HG02938 (cell line): ENCODE measurements at regions not wholly inside any gene's neighbourhood (a gene's known extent, or its start where the extent isn't known, plus 50 kb on each side); places are given as distances from the start of the nearest gene placed in this dataset.

ENCODE experiments used
- ATAC-seq: cut with Tn5 transposase; IDR thresholded peaks from one replicate; pipeline ENCODE4 v1.9.1; 2021; ENCODE audit warnings: mild to moderate bottlenecking, moderate library complexity; ENCODE audit not compliant: unreplicated experiment

GRCh38 chr1:212221801-212222200, 63.4 kb upstream of the PPP2R5A start:
- no peak for ATAC-seq

- no peak for ATAC-seq
These were observed 61.1 kb upstream of the PPP2R5A start for GRCh38 chr1:212224102-212224501.

- ATAC-seq, result no peak
These were observed 59.8 kb upstream of the PPP2R5A start for GRCh38 chr1:212225416-212225815.

- no peak for ATAC-seq
These were observed 59.3 kb upstream of the PPP2R5A start for GRCh38 chr1:212225871-212226302.

- ATAC-seq, result no peak
These were observed 58.7 kb upstream of the PPP2R5A start for GRCh38 chr1:212226467-212226866.

- ATAC-seq, result no peak
These were observed 57.1 kb upstream of the PPP2R5A start for GRCh38 chr1:212228076-212228475.

GRCh38 chr1:212228591-212229119, 56.6 kb upstream of the PPP2R5A start:
- no peak for ATAC-seq

- no peak for ATAC-seq
These were observed 55.6 kb upstream of the PPP2R5A start for GRCh38 chr1:212229654-212230053.

GRCh38 chr1:212230329-212230728, 54.9 kb upstream of the PPP2R5A start:
- ATAC-seq, result no peak

GRCh38 chr1:212231372-212231771, 53.8 kb upstream of the PPP2R5A start:
- ATAC-seq, result no peak

GRCh38 chr1:212232090-212232489, 53.1 kb upstream of the PPP2R5A start:
- no peak for ATAC-seq

- no peak for ATAC-seq
These were observed 51.9 kb upstream of the PPP2R5A start for GRCh38 chr1:212233321-212233720.

- peak; percentile 61 for ATAC-seq
These were observed 50.5 kb upstream of the PPP2R5A start for GRCh38 chr1:212234431-212235395.
